OCI-LY7 (cell line): ENCODE measurements at regions not wholly inside any gene's neighbourhood (a gene's known extent, or its start where the extent isn't known, plus 50 kb on each side); places are given as distances from the start of the nearest gene placed in this dataset.

Source experiments
- BruUV-seq: library from RNA; stranded (reverse); fragments of 400-500 nt; replicated peaks from 2 replicates; lab custom pipeline; 2021; lab: Mats Ljungman, UMichigan
- CTCF ChIA-PET: fragments of 300-600 bp; sonication (Branson Sonifier 250); formaldehyde crosslinking; loops from one replicate; lab custom pipeline; 2022; ENCODE audit warnings: antibody characterized with exemption; ENCODE audit not compliant: unreplicated experiment; lab: Charles Lee
- POLR2A ChIA-PET: fragments of 300-600 bp; sonication (Branson Sonifier 250); formaldehyde crosslinking; loops from one replicate; lab custom pipeline; 2022; ENCODE audit warnings: antibody characterized with exemption; lab: Charles Lee
- DNase-seq: peaks from one replicate; pipeline ENCODE4 v3.0.0-alpha.2; 2015; ENCODE audit warnings: low spot score
- H2AFZ ChIP-seq: fragments of 200-600 bp; sonication (generic), shearing (Covaris generic); 2 replicates; pipeline ENCODE4 v1.6.1; 2014; ENCODE audit warnings: mild to moderate bottlenecking, antibody characterized with exemption, low read length, moderate library complexity
- H3K27ac ChIP-seq: fragments of 200-600 bp; sonication (generic); 2 replicates; pipeline ENCODE4 v1.5.1; 2014; ENCODE audit warnings: mixed run types, low read depth, mild to moderate bottlenecking, moderate library complexity, low read length, inconsistent platforms; ENCODE audit not compliant: poor library complexity, severe bottlenecking
- H3K36me3 ChIP-seq: fragments of 200-600 bp; sonication (generic); 2 replicates; pipeline ENCODE4 v1.6.1; 2014; ENCODE audit warnings: mild to moderate bottlenecking, antibody characterized with exemption, low read length, moderate library complexity, mixed read lengths; ENCODE audit not compliant: insufficient read depth
- H3K4me1 ChIP-seq: fragments of 200-600 bp; sonication (generic); 2 replicates; pipeline ENCODE4 v1.5.1; 2014; ENCODE audit warnings: mild to moderate bottlenecking, low read length; ENCODE audit not compliant: insufficient read depth, poor library complexity, severe bottlenecking
- H3K4me2 ChIP-seq: fragments of 200-600 bp; sonication (generic); 2 replicates; pipeline ENCODE4 v1.6.1; 2014; ENCODE audit warnings: mild to moderate bottlenecking, low read length
- H3K4me3 ChIP-seq: fragments of 200-600 bp; sonication (generic); 2 replicates; pipeline ENCODE4 v1.5.1; 2014; ENCODE audit warnings: mild to moderate bottlenecking, low read depth, low read length; ENCODE audit not compliant: poor library complexity, severe bottlenecking
- H3K79me2 ChIP-seq: fragments of 200-600 bp; sonication (generic); 2 replicates; pipeline ENCODE4 v1.6.1; 2016; ENCODE audit warnings: low read depth, mild to moderate bottlenecking, low read length, moderate library complexity, mixed read lengths; ENCODE audit not compliant: insufficient read depth
- H3K9me2 ChIP-seq: fragments of 200-600 bp; sonication (generic); 2 replicates; pipeline ENCODE4 v1.6.1; 2016; ENCODE audit warnings: mild to moderate bottlenecking, low read length, mixed read lengths; ENCODE audit not compliant: insufficient read depth
- H3K9me3 ChIP-seq: fragments of 200-600 bp; sonication (generic); 2 replicates; pipeline ENCODE4 v1.6.1; 2014; ENCODE audit warnings: mild to moderate bottlenecking, mixed run types, low read length, mixed read lengths
- H4K20me1 ChIP-seq: fragments of 200-600 bp; sonication (generic); 2 replicates; pipeline ENCODE4 v1.6.1; 2014; ENCODE audit warnings: mild to moderate bottlenecking, antibody characterized with exemption, low read length, moderate library complexity, mixed read lengths; ENCODE audit not compliant: insufficient read depth
- EZH2phosphoT487 ChIP-seq: fragments of 200-600 bp; sonication (generic); IDR thresholded peaks from 2 replicates; pipeline ENCODE4 v1.6.1; 2018; ENCODE audit warnings: low read depth, borderline replicate concordance, mild to moderate bottlenecking, mixed run types, antibody characterized with exemption, low read length, moderate library complexity, mixed read lengths
- intact Hi-C: fragments of 100-400 bp; cut with micrococcal nuclease; formaldehyde crosslinking; loops from one replicate; pipeline ENCODE4 v1.10.0; 2022; ENCODE audit not compliant: unreplicated experiment
- TF ChIP-seq, protein P1 (sequence below): fragments of 200-600 bp; sonication (generic); conservative IDR thresholded peaks from 2 replicates; pipeline ENCODE4 v1.5.1; 2014; ENCODE audit warnings: mild to moderate bottlenecking, antibody characterized with exemption, low read length, moderate library complexity, mixed read lengths

DNA sequence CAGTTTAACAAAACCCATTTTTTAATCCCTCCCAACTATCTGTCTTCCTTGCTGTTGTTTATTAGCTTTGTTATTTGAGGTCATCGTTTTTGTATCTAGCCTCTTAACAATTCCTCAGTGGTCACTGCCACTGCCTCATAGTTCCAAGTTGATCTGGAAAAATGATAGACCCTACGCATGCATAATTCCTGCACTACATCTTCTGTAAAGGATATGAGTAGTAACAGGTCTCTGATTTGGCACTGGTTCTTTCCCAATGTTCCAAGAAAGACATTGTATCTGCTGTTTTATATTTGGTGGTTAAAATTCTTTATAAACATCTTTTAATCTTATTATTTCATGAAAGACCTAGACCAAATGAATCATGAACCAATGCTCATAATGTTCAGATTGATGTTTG lies 166.6 kb downstream of the ZNF330 start:
- intact Hi-C loops = no loop called here

DNA sequence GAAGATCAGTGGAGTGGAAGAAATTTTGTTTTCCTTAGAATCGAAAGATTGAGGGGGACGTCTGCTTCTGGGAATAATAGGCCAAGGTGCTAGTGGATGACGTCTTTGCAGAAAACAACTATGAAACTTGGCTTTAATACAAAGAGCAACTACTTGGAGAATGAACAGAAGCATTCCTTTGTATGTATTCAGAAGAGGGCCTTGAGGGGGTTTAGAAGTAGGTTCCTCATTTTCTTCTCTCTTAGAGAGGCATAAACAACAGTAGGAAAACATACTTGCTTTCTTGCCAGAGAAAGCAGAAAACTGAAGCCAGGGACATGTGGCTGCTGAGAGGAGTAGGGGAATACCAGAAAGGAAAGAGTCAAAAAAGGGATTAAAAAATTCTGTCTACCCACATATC lies 167.8 kb downstream of the ZNF330 start:
- Histone ChIP-seq H3K36me3 (no peaks in the 10 kb centered on the region), H3K9me3 (no peaks in the 10 kb centered on the region), H3K4me1 (no peaks in the 10 kb centered on the region), H4K20me1 (no peaks in the 10 kb centered on the region), H3K9me2 (no peaks in the 10 kb centered on the region), H3K4me2 (no peak overlapping the region), H3K79me2 (no peaks in the 10 kb centered on the region), H3K27ac (no peak overlapping the region), H3K4me3 (no peak overlapping the region), H2AFZ (no peak overlapping the region)
- DNase-seq = no peak
- POLR2A ChIA-PET = interaction anchor here (0.6 kb wide), 1 partner anchor 95 kb away, joined by 3 read pairs; no protein-coding TSS in a partner anchor
- intact Hi-C loops = no loop called here
- TF ChIP-seq EZH2phosphoT487 = no peak
- TF ChIP-seq, protein P1, sequence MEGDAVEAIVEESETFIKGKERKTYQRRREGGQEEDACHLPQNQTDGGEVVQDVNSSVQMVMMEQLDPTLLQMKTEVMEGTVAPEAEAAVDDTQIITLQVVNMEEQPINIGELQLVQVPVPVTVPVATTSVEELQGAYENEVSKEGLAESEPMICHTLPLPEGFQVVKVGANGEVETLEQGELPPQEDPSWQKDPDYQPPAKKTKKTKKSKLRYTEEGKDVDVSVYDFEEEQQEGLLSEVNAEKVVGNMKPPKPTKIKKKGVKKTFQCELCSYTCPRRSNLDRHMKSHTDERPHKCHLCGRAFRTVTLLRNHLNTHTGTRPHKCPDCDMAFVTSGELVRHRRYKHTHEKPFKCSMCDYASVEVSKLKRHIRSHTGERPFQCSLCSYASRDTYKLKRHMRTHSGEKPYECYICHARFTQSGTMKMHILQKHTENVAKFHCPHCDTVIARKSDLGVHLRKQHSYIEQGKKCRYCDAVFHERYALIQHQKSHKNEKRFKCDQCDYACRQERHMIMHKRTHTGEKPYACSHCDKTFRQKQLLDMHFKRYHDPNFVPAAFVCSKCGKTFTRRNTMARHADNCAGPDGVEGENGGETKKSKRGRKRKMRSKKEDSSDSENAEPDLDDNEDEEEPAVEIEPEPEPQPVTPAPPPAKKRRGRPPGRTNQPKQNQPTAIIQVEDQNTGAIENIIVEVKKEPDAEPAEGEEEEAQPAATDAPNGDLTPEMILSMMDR = no peak
- BruUV-seq = no TSS peak
- CTCF ChIA-PET = no interaction called here

More for the DNA sequence above, 166.6 kb downstream of the ZNF330 start:
- Histone ChIP-seq H3K4me2 (no peak overlapping the region), H3K9me3 (no peaks in the 10 kb centered on the region), H3K27ac (no peak overlapping the region), H3K4me1 (no peaks in the 10 kb centered on the region), H3K36me3 (no peaks in the 10 kb centered on the region), H3K9me2 (no peaks in the 10 kb centered on the region), H3K4me3 (no peak overlapping the region), H2AFZ (no peak overlapping the region), H3K79me2 (no peaks in the 10 kb centered on the region), H4K20me1 (no peaks in the 10 kb centered on the region)
- DNase-seq = no peak
- ChIA-PET POLR2A (no interaction called here), CTCF (no interaction called here)
- no peak for TF ChIP-seq EZH2phosphoT487
- TF ChIP-seq, protein P1 = no peak
- BruUV-seq = no TSS peak

DNA sequence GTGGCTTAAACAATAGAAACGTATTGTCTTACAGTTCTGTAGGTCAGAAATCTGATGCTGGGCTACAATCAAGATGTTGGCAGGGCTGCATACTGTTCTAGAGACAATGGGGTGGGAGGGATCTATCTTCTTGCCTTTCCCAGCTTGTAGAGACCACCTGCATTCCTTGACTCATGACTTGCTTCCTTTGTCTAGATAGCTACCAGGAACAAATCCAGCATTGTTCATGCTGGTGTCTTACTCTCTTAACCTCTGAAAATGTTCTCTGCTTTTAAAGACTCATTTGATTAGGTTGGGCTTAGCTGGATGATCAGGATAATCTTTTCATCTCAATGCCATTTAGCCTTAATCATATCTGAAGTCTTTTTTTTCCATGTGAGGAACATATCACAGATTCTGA lies 169.0 kb downstream of the ZNF330 start:
- BruUV-seq = no TSS peak
- CTCF ChIA-PET = no interaction called here

More for the DNA sequence above, 169.0 kb downstream of the ZNF330 start:
- no peaks in the 10 kb centered on the region for H3K4me1 ChIP-seq
- POLR2A ChIA-PET = no interaction called here
- TF ChIP-seq, protein P1 = no peak
- TF ChIP-seq EZH2phosphoT487 = no peak
- H3K4me2 ChIP-seq = no peak overlapping the region
- intact Hi-C loops = no loop called here
- H3K9me2 ChIP-seq = no peaks in the 10 kb centered on the region
- no peaks in the 10 kb centered on the region for H3K36me3 ChIP-seq
- H4K20me1 ChIP-seq = no peaks in the 10 kb centered on the region
- H3K4me3 ChIP-seq = no peak overlapping the region
- no peaks in the 10 kb centered on the region for H3K79me2 ChIP-seq
- H3K27ac ChIP-seq = no peak overlapping the region
- H2AFZ ChIP-seq = no peak overlapping the region
- no peaks in the 10 kb centered on the region for H3K9me3 ChIP-seq
- no peak for DNase-seq
